GM23338 (cell line): ENCODE measurements at regions not wholly inside any gene's neighbourhood (a gene's known extent, or its start where the extent isn't known, plus 50 kb on each side); places are given as distances from the start of the nearest gene placed in this dataset.

Source experiments
- CTCF ChIP-seq, 2 experiments: fragments of 200-600 bp in 1 of 2; sonication (generic) in 1 of 2; conservative IDR thresholded peaks; 2 replicates each; pipeline versions ENCODE4 v1.5.1 to v1.6.1; 2016 to 2017; ENCODE audit warnings: antibody characterized with exemption in 2 of 2, low read depth in 2 of 2, mild to moderate bottlenecking in 2 of 2, moderate library complexity in 1 of 2
- EZH2 ChIP-seq: fragments of 200-600 bp; sonication (generic); IDR thresholded peaks from one replicate; pipeline ENCODE4 v1.8.0; 2017; ENCODE audit warnings: antibody characterized with exemption, mild to moderate bottlenecking, low read depth; ENCODE audit not compliant: unreplicated experiment
- POLR2AphosphoS5 ChIP-seq: IDR thresholded peaks from 2 replicates; pipeline ENCODE4 v1.6.1; 2016; ENCODE audit warnings: antibody characterized with exemption, low read depth
- REST ChIP-seq: IDR thresholded peaks from one replicate; pipeline ENCODE4 v1.6.1; 2018; ENCODE audit warnings: antibody characterized with exemption; ENCODE audit not compliant: unreplicated experiment
- ZNF331 ChIP-seq: fragments of 250-450 bp; sonication (Bioruptor Pico); IDR thresholded peaks from 2 replicates; pipeline ENCODE4 v1.5.0; 2020; ENCODE audit warnings: low read depth, mild to moderate bottlenecking, moderate library complexity
- TF ChIP-seq, protein P1 (sequence below): IDR thresholded peaks from 2 replicates; pipeline ENCODE4 v1.6.1; 2016; ENCODE audit warnings: antibody characterized with exemption

DNA sequence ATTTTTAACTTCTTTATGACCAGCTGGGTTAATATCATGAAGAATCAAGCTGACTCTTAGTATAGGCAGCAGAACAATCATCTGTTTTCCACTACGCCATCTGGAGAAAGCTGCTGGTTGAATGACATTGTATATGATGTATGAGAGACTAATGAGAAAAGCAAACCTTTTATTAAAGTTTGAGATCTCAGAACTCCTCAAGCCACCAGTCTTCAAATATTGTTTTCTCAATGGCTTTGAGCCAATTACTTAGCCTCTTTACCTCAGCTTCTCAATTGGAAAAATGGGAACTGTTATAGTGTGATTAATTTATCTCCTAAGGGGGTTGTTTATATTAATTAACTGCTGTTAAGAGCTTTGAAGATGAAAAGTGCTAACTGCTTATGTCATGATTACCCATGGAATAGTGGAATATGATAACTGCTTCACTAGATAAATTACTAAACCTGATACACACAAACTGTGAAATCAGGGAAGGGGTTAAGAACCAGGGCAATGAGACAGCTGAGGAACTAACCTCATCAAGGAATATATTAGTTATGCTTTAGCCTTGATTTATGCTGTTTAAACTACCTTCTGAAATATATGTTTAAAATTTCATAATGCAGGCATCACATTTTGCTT, 330.1 kb downstream of the SOX2 start:
- TF ChIP-seq CTCF (conservative IDR thresholded peaks at IDR 0.05; ENCODE audit: low read depth in 2 of 2), result no peak
- no peak for TF ChIP-seq POLR2AphosphoS5
- no peak for TF ChIP-seq REST
- no peak for TF ChIP-seq ZNF331 (CRISPR knock-in tag)
- no peak for TF ChIP-seq EZH2
- TF ChIP-seq, protein P1, sequence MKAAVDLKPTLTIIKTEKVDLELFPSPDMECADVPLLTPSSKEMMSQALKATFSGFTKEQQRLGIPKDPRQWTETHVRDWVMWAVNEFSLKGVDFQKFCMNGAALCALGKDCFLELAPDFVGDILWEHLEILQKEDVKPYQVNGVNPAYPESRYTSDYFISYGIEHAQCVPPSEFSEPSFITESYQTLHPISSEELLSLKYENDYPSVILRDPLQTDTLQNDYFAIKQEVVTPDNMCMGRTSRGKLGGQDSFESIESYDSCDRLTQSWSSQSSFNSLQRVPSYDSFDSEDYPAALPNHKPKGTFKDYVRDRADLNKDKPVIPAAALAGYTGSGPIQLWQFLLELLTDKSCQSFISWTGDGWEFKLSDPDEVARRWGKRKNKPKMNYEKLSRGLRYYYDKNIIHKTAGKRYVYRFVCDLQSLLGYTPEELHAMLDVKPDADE, result no peak
